ENCODE measurements at regions not wholly inside any gene's neighbourhood (a gene's known extent, or its start where the extent isn't known, plus 50 kb on each side); places are given as distances from the start of the nearest gene placed in this dataset.
"Not testable (repeated sequence)": the region's sequence is repeated elsewhere in the genome, so short reads cannot be mapped to it uniquely, and the experiment has no call there.

GRCh38 chr16:47939680-47940079, 216.1 kb downstream of the ABCC12 start:
- no peak overlapping the region for H3K4me3 ChIP-seq (ENCODE audit: low read length)
- DNase-seq (ENCODE audit: low read depth, low spot score): no peak

DNA sequence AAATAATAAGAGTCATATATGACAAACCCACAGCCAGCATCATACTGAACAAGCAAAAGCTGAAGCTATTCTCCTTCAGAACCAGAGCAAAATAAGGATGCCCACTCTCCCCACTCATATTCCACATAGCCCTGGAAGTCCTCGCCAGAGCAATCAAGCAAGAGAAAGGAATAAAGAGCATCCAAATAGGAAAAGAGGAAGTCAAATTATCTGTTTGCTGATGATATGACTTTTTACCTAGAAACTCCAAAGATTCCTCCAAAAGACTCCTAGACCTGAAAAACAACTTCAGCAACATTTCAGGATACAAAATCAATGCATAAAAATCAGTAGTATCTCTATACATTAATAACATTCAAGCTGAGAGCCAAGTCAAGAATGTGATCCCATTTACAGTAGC, 217.5 kb downstream of the ABCC12 start:
- no peak for DNase-seq (ENCODE audit: low read depth, low spot score)
- H3K4me3 ChIP-seq (ENCODE audit: low read length): no peak overlapping the region

DNA sequence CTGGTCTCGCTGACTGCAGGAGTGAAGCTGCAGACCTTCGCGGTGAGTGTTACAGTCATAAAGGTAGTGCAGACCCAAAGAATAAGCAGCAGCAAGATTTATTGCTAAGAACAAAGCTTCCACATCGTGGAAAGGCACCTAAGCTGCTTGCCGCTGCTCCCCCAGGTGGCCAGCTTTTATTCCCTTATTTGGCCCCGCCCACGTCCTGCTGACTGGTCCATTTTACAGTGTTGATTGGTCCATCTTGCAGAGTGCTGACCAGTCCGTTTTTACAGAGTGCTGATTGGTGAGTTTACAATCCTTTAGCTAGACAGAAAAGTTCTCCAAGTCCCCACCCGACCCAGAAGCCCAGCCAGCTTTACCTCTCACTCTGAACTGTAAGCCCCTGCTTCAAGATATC, 227.8 kb downstream of the ABCC12 start:
- no peak for DNase-seq (ENCODE audit: low read depth, low spot score)
- H3K4me3 ChIP-seq (ENCODE audit: low read length): no peak overlapping the region

DNA sequence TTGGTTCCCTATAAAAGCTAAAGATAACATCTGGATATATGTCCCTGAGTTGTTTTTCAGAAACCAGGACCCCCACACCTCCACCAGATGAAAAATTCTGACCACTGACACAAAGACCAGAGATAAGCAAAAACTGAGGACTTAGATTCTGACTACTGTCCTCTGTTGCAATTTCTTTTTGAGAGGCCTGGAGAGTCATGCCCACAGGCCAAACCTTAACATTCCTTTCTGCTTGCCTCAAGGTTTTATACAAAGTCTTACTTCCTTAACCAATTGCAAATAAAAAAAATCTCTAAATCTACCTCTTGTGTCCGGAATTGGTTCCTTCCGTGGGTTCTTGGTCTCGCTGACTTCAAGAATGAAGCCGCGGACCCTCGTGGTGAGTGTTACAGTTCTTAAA, 228.5 kb downstream of the ABCC12 start:
- H3K4me3 ChIP-seq (ENCODE audit: low read length): no peak overlapping the region

DNA sequence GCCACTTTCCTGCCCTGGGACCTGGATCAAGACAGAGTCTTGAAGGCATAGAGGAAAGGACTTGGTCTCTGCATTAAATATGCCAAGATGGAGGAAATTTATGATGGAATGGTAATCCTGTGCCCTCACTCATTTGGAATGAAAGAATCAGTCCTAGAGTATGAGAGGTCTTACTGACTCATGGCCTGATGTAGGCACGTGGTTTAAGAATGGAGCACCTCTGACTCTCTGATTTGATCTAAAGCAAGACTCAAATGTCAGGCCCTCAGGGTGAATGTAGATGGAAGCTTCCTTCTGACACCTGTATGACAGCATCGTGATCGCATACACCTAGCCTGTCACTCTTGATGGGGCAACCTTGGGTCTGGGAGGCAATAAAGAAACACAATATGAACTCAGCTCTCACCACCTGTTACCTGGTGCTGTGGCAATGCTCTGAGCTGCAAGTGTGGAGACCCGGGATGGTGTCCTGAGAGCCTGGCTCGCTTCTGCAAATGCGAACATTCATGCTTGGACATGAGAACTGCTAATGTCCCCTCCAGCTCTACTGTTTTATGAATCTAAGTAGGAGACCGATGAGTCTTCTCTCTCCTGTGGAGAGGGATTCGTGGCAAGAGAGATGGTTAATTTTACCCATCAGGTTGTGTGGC, 229.9 kb downstream of the ABCC12 start:
- H3K4me3 ChIP-seq (ENCODE audit: low read length): no peak overlapping the region
- no peak for DNase-seq (ENCODE audit: low read depth, low spot score)

More for the DNA sequence above, 228.5 kb downstream of the ABCC12 start:
- no peak for DNase-seq (ENCODE audit: low read depth, low spot score)

GRCh38 chr16:47924950-47925349, 230.8 kb downstream of the ABCC12 start:
- no peak for DNase-seq (ENCODE audit: low read depth, low spot score)
- no peak overlapping the region for H3K4me3 ChIP-seq (ENCODE audit: low read length)

DNA sequence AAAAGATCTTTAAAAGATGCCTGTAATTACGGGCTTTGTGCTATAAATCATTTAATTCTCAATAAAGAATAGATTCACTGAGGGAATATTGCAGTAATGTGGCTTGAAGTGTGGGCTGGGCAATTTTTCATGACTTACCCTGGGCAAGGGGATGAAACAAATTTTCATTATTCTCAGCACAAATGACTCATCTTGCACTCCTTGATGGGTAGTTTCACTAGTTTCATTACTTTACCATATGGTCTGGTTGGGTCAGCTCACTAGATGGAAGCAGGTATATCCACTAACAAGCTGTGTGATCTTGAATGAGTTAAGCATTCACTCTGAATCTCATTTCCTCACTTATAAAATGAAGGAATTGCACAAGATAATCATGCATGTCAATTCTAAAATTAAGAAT, 234.3 kb downstream of the ABCC12 start:
- DNase-seq (ENCODE audit: low read depth, low spot score): no peak
- H3K4me3 ChIP-seq (ENCODE audit: low read length): no peak overlapping the region

DNA sequence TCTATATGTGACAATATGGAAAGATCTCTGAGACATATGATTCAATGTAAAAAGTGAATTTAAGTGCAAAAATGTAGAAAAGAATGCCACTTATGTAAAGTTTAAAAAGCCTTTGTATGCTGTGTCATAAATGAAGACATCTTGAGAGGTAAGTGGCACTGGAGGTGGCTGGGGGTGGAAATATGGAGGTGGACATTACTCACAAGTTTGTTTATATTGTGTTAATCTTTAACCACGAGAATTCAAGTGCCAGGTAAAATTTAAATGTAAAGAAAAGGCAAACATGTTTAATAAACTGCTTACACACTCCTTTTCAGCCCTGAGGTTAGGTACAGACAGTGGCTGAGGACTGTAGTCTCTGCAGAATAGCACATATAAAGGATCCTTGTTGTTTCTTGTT, 235.1 kb downstream of the ABCC12 start:
- no peak overlapping the region for H3K4me3 ChIP-seq (ENCODE audit: low read length)
- DNase-seq (ENCODE audit: low read depth, low spot score): no peak

GRCh38 chr16:47917118-47917517, 238.7 kb downstream of the ABCC12 start:
- DNase-seq (ENCODE audit: low read depth, low spot score): no peak
- H3K4me3 ChIP-seq (ENCODE audit: low read length): no peak overlapping the region

GRCh38 chr16:47916266-47916665, 239.5 kb downstream of the ABCC12 start:
- no peak overlapping the region for H3K4me3 ChIP-seq (ENCODE audit: low read length)
- DNase-seq (ENCODE audit: low read depth, low spot score): no peak

DNA sequence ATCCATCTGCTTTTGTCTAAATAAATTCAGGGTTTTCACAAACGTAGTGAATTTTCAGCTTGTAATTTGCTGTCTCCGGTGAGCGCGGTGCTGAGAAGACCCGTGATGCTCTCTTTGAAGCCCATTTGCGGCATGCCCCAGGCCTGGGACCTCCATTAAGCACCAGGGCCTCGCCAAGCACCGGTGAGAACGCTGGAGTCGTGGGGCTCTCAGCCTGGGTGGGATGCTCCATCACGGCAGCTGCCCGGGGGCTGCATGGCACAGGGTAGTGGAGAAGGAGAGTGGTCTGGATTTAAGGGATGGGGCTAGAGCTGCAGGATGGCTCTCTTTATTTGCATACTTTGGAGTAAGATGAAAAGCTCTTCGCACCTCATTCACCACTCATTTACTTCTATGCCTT, 248.7 kb downstream of the ABCC12 start:
- no peak for DNase-seq (ENCODE audit: low read depth, low spot score)
- no peak overlapping the region for H3K4me3 ChIP-seq (ENCODE audit: low read length)

DNA sequence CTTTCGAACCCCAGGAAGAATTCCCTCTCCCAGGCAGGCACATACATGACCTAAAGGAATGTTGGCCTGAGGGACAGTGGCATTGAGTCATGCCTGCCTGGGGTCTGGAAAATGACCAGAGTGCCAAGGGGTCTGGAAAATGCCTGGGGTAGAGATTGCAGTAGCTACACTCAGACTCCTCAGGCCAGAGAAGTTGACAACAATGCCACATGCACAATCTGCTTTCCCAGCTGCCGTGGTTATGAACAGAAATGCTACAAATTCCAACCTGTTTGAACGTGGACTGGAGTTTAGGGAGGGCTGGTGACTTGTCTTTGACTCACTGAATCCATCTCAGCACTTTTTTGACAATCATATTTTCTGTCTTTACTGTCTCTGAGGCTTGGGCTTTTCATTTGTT, 250.0 kb downstream of the ABCC12 start:
- no peak overlapping the region for H3K4me3 ChIP-seq (ENCODE audit: low read length)
- no peak for DNase-seq (ENCODE audit: low read depth, low spot score)

GRCh38 chr16:47904691-47905090, 251.1 kb downstream of the ABCC12 start:
- H3K4me3 ChIP-seq (ENCODE audit: low read length): no peak overlapping the region
- DNase-seq (ENCODE audit: low read depth, low spot score): no peak

GRCh38 chr16:47903470-47903869, 252.3 kb downstream of the ABCC12 start:
- H3K4me3 ChIP-seq (ENCODE audit: low read length): no peak overlapping the region
- no peak for DNase-seq (ENCODE audit: low read depth, low spot score)

GRCh38 chr16:47897105-47897504, 258.7 kb downstream of the ABCC12 start:
- H3K4me3 ChIP-seq (ENCODE audit: low read length); DNase-seq (ENCODE audit: low read depth, low spot score): not testable (repeated sequence)

DNA sequence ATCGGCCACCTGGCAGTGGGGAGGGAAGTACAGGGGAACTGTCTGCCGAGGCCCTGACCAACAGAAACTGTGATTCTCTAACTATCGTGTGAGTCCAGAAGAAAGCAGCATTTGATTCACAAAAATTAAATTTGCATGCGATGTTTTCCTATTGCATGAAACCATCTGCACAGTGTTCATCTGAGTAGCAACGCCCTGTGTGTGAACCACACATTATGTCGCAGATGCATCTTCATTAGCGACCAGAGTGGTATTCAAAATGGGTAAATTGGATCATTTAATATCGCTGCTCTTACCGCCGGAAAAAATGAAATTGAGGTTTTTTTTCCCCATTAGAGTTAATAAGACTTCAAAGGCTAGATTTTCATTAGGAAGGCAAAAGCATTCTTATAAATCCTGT, 260.6 kb downstream of the ABCC12 start:
- no peak for DNase-seq (ENCODE audit: low read depth, low spot score)

GRCh38 chr16:47892999-47893398, 262.8 kb downstream of the ABCC12 start:
- DNase-seq (ENCODE audit: low read depth, low spot score): no peak
- no peak overlapping the region for H3K4me3 ChIP-seq (ENCODE audit: low read length)

More for the DNA sequence above, 260.6 kb downstream of the ABCC12 start:
- no peak overlapping the region for H3K4me3 ChIP-seq (ENCODE audit: low read length)

GRCh38 chr16:47888734-47889133, 267.1 kb downstream of the ABCC12 start:
- H3K4me3 ChIP-seq (ENCODE audit: low read length): no peak overlapping the region
- no peak for DNase-seq (ENCODE audit: low read depth, low spot score)

- DNase-seq (ENCODE audit: low read depth, low spot score): no peak
- H3K4me3 ChIP-seq (ENCODE audit: low read length): no peak overlapping the region
Measured at GRCh38 chr16:47888142-47888541, 267.7 kb downstream of the ABCC12 start.

DNA sequence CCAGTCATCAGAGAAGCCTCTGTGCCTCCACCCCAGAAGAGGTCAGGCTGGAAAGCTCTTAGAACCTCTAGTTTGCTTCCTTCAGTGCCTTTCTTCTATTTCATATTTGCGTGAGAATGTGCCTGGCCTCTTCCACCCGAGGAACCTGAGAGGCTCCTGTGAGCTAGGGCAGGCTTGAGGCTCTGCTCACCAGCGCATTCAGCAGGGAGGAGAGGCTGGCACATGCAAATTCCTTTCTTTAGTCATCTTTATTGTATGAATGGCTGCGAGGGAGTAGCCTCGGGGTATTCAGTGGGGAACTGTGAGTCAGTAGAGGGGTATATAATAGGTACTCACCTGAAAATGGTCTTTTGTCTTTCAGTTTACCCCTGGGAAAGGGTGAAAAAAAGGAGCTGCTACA, 268.3 kb downstream of the ABCC12 start:
- DNase-seq (ENCODE audit: low read depth, low spot score): no peak
- no peak overlapping the region for H3K4me3 ChIP-seq (ENCODE audit: low read length)

DNA sequence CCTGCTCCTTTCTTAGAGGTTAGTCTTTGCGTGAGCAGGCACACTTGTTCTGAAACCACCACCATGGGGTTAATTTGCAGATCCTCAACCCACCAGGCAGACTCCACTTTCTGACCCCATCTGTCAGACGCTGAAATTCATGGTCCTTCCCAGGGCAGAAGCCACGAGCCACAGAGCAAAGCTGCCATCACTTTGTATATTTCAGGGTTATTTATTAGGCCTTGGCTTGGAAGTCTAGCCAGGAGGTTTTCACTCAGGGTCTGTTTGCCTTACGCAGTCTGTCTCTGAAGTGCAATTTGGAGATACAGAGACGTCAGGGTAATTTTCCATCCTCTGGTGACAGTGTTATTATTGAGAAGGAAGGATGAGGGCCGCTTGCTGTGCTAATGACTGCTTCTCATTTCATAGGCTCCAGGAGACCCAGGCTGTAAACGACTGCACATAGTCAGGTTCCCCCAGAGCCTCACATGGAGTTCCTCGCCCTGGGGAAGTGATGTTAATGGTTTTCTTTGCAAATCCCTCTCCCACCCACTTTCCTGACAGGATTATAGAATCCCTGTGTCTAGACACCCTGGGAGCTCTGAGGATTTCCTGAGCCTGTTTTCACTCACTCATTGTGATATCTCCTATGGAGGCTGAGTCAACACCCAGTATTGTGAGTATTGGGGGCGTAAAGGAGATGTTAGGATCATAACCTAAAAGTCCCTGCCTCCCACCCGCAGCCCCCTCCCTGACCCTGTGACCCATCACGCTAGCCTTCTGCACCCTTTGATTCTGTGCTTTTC, 269.0 kb downstream of the ABCC12 start:
- no peak overlapping the region for H3K4me3 ChIP-seq (ENCODE audit: low read length)
- no peak for DNase-seq (ENCODE audit: low read depth, low spot score)
